ENCODE measurements at regions not wholly inside any gene's neighbourhood (a gene's known extent, or its start where the extent isn't known, plus 50 kb on each side); places are given as distances from the start of the nearest gene placed in this dataset.

GRCh38 chr6:3929281-3929798, 80.2 kb downstream of the FAM50B start:
- no peak for TF ChIP-seq CTCF (optimal IDR thresholded peaks at IDR 0.05 in 1 of 3, IDR thresholded peaks at IDR 0.05 in 1 of 3, conservative IDR thresholded peaks at IDR 0.05 in 1 of 3; ENCODE audit: extremely low read depth in 1 of 3, insufficient read depth in 2 of 3, low read length in 3 of 3)
- no peak for TF ChIP-seq EZH2 (IDR thresholded peaks at IDR 0.05; ENCODE audit: low read length)
- H3K27ac ChIP-seq (ENCODE audit: control insufficient read depth, insufficient read depth, low read length), result no peak overlapping the region
- H4K20me1 ChIP-seq (ENCODE audit: control insufficient read depth, extremely low read depth, insufficient read depth, low read length), result no peaks in the 10 kb centered on the region
- no peak overlapping the region for H3K4me2 ChIP-seq (ENCODE audit: control insufficient read depth, extremely low read depth, insufficient read depth, low read depth, low read length)
- DNase-seq (ENCODE audit: low read depth, low spot score) (no peak), FAIRE-seq (no peak)
- no peaks in the 10 kb centered on the region for H3K27me3 ChIP-seq (ENCODE audit: control insufficient read depth, extremely low read depth, insufficient read depth, low read length)
- H3K9ac ChIP-seq (ENCODE audit: control insufficient read depth, extremely low read depth, insufficient read depth, low read length), result no peak overlapping the region
- H3K4me3 ChIP-seq (ENCODE audit: control insufficient read depth in 2 of 3, extremely low read depth in 1 of 3, insufficient read depth in 2 of 3, low read depth in 1 of 3, low read length in 3 of 3), result no peak overlapping the region
- H3K79me2 ChIP-seq (ENCODE audit: control insufficient read depth, insufficient read depth, low read length), result no peaks in the 10 kb centered on the region
- no peaks in the 10 kb centered on the region for H3K9me3 ChIP-seq (ENCODE audit: control insufficient read depth, low read depth, low read length)
- no peaks in the 10 kb centered on the region for H3K36me3 ChIP-seq (ENCODE audit: control insufficient read depth in 2 of 2, extremely low read depth in 1 of 2, insufficient read depth in 2 of 2, low read length in 2 of 2)
- dilution Hi-C loops (cut with MboI; ENCODE audit: extremely low pct_ligation_motif_present, low sequenced_read_pairs), result no loop called here
- H3K9me1 ChIP-seq (ENCODE audit: control insufficient read depth, extremely low read depth, insufficient read depth, low read length), result no peaks in the 10 kb centered on the region
- H3K4me1 ChIP-seq (ENCODE audit: control insufficient read depth, extremely low read depth, insufficient read depth, low read length), result no peaks in the 10 kb centered on the region
- no peak overlapping the region for H2AFZ ChIP-seq (ENCODE audit: control insufficient read depth, low read length)

GRCh38 chr6:3937438-3937837, 88.3 kb downstream of the FAM50B start:
- Histone ChIP-seq H3K9me3 (ENCODE audit: control insufficient read depth, low read depth, low read length) (no peaks in the 10 kb centered on the region), H3K27me3 (ENCODE audit: control insufficient read depth, extremely low read depth, insufficient read depth, low read length) (no peaks in the 10 kb centered on the region)
- no peak for FAIRE-seq

More at GRCh38 chr6:3937438-3937837, 88.3 kb downstream of the FAM50B start:
- Histone ChIP-seq H3K9me1 (ENCODE audit: control insufficient read depth, extremely low read depth, insufficient read depth, low read length) (no peaks in the 10 kb centered on the region), H3K27ac (ENCODE audit: control insufficient read depth, insufficient read depth, low read length) (no peak overlapping the region), H3K4me1 (ENCODE audit: control insufficient read depth, extremely low read depth, insufficient read depth, low read length) (no peaks in the 10 kb centered on the region), H3K79me2 (ENCODE audit: control insufficient read depth, insufficient read depth, low read length) (no peaks in the 10 kb centered on the region), H3K9ac (ENCODE audit: control insufficient read depth, extremely low read depth, insufficient read depth, low read length) (no peak overlapping the region), H3K4me3 (ENCODE audit: control insufficient read depth in 2 of 3, extremely low read depth in 1 of 3, insufficient read depth in 2 of 3, low read depth in 1 of 3, low read length in 3 of 3) (no peak overlapping the region), H3K36me3 (ENCODE audit: control insufficient read depth in 2 of 2, extremely low read depth in 1 of 2, insufficient read depth in 2 of 2, low read length in 2 of 2) (no peaks in the 10 kb centered on the region), H3K4me2 (ENCODE audit: control insufficient read depth, extremely low read depth, insufficient read depth, low read depth, low read length) (no peak overlapping the region), H4K20me1 (ENCODE audit: control insufficient read depth, extremely low read depth, insufficient read depth, low read length) (no peaks in the 10 kb centered on the region), H2AFZ (ENCODE audit: control insufficient read depth, low read length) (no peak overlapping the region)
- no peak for TF ChIP-seq CTCF (optimal IDR thresholded peaks at IDR 0.05 in 1 of 3, IDR thresholded peaks at IDR 0.05 in 1 of 3, conservative IDR thresholded peaks at IDR 0.05 in 1 of 3; ENCODE audit: extremely low read depth in 1 of 3, insufficient read depth in 2 of 3, low read length in 3 of 3)
- no peak for TF ChIP-seq EZH2 (IDR thresholded peaks at IDR 0.05; ENCODE audit: low read length)
- DNase-seq (ENCODE audit: low read depth, low spot score), result no peak
- dilution Hi-C loops (cut with MboI; ENCODE audit: extremely low pct_ligation_motif_present, low sequenced_read_pairs), result no loop called here
